ENCODE measurements at regions not wholly inside any gene's neighbourhood (a gene's known extent, or its start where the extent isn't known, plus 50 kb on each side); places are given as distances from the start of the nearest gene placed in this dataset.
A peak's percentile ranks its signal among the peaks of the same experiment; 100 is the strongest.
"Not testable (repeated sequence)": the region's sequence is repeated elsewhere in the genome, so short reads cannot be mapped to it uniquely, and the experiment has no call there.

DNA sequence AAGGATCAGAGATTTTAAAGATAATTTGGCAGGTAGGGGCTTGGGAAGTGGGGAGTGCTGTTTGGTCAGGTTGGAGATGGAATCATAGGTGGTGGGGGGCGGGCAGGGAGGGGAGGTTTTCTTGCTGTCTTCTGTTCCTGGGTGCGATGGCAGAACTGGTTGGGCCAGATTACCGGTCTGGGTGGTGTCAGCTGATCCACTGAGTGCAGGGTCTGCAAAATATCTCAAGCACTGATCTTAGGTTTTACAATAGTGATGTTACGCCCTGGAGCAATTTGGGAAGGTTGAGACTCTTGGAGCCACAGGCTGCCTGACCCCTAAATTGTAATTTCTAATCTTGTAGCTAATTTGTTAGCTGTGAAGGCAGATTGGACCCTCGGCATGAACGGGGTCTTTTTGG lies 78.0 kb upstream of the PARP8 start:
- not testable (repeated sequence) for DNase-seq (ENCODE audit: low read depth in 2 of 2)

DNA sequence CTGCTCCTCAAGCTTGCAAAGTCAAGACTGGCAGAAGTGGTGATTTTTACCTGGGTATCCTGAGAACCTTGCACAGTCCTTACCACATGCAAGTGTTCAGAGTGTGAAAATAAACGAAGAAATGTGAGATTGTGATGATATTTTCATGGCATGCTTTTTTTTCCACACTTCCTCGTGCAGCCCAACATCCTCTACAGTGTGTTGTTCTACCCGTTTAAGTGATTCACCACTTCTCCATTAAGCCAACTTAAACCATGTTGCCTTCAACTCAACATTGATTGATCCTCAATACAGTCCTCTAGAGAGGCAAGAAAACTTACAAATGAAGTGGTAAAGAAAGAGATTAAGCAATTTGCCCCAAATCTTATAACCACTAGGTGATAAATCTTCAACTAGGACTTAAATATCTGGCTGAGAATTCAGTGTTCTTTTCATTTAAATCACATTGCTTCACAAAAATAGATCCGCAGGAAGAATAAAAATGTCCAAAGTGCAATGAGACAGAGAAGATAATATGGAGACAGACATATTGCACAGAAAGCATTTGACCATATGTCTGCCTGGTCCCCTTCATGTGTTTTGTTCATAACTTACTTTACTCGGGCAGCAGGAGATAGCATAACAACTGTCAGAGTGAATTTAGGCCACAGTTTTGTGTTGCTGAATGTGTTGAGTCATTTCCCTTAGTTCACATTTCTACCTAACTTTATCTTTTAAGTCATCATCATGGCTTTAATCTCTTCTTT lies 75.8 kb upstream of the PARP8 start:
- DNase-seq (ENCODE audit: low read depth in 2 of 2), result not testable (repeated sequence)

DNA sequence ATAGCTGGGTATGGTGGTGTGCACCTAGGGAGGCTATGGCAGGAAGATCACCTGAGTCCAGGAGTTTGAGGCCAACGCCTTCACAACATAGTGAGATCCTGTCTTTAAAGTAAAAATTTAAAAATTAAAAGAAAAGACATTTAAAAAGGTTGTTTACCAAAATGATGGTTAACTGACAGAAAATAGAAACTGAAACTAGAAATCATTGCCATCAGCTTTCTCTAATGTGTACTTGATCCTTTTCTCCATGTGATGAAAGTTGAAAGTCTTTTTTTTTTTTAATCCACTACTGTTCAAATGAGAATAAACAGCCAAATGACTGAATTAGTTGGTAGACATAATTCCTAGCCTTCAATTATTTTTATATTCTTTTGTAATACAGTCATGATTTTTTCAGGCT lies 75.1 kb upstream of the PARP8 start:
- DNase-seq (ENCODE audit: low read depth in 2 of 2), result not testable (repeated sequence)

DNA sequence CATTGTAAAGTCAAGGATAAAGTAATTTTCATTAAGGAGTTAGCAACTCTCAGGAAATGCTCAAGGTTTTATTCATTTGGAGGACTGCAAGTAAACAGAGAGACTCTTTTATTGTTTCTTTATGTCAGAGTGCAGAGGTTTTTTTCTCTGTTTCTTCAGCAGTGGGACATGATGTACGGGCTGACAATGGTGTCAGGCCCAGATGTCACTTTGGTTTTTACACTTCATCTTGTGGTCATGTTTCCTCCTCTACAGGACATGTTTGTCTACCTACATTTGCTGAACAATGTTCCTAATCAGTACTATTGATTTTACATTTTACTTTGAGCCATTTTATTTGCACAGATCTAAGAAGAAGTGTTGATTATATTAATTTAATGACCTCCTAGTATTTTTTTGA lies 72.8 kb upstream of the PARP8 start:
- DNase-seq (ENCODE audit: low read depth in 2 of 2), result peak in 1 of 2 donors; percentile 6

DNA sequence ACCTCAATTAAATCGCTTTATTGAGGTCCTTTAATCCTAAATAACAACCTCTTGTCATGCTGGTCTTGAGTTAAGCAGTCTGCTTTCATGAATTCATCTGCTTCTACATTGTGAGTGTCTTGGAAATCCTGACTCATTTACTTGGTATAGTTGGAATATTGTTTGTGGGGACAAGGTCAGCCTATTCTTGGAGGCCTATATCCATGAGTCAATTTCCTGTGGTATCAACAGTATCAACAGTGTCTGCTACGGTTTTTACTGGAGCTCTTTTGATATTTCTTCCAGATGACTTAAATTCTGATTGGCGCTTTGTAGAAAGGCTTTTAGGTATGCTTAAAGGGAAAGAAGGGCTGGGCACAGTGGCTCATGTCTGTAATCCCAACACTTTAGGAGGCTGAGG lies 71.2 kb upstream of the PARP8 start:
- no peak for DNase-seq (ENCODE audit: low read depth in 2 of 2)

DNA sequence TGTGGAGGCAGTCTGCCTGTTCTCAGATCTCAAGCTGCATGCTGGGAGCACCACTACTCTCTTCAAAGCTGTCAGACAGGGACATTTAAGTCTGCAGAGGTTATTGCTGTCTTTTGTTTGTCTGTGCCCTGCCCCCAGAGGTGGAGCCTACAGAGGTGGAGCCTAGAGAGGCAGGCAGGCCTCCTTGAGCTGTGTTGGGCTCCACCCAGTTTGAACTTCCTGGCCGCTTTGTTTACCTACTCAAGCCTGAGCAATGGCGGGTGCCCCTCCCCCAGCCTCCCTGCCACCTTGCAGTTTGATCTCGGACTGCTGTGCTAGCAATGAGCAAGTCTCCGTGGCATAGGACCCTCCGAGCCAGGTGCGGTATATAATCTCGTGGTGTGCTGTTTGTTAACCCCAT lies 64.9 kb upstream of the PARP8 start:
- DNase-seq (ENCODE audit: low read depth in 2 of 2), result not testable (repeated sequence)

DNA sequence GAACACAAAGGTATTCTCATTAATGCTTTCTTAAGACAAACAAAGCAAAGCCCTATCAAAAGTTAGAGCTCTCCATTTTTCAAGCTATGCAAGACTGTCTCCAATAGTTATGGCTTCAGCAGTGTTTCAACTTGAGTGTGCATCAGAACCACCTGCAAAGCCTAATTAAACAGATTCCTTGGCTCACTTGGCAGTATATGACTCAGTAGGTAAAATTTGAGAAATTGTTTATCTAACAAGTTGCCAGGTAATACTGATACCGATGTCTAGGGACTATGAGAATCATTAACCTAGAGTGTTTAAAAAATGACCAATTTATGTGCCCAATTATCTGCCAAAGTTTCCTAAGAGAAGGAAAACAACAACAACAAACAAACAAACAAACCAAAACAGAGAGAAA lies 60.3 kb upstream of the PARP8 start:
- DNase-seq (ENCODE audit: low read depth in 2 of 2), result no peak

DNA sequence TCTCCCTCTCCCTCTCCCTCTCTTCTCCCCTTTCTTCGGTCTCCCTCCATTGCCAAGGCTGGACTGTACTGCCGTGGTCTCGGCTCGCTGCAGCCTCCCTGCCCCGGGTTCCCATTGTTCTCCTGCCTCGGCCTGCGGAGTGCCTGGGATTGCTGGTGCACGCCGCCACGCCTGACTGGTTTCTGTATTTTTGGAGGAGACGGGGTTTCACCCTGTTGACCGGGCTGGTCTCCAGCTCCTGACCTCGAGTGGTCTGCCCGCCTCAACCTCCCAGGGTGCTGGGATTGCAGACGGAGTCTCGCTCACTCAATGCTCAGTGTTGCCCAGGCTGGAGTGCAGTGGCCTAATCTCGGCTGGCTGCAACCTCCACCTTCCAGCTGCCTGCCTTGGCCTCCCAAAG lies 59.0 kb upstream of the PARP8 start:
- DNase-seq (ENCODE audit: low read depth in 2 of 2), result not testable (repeated sequence)

DNA sequence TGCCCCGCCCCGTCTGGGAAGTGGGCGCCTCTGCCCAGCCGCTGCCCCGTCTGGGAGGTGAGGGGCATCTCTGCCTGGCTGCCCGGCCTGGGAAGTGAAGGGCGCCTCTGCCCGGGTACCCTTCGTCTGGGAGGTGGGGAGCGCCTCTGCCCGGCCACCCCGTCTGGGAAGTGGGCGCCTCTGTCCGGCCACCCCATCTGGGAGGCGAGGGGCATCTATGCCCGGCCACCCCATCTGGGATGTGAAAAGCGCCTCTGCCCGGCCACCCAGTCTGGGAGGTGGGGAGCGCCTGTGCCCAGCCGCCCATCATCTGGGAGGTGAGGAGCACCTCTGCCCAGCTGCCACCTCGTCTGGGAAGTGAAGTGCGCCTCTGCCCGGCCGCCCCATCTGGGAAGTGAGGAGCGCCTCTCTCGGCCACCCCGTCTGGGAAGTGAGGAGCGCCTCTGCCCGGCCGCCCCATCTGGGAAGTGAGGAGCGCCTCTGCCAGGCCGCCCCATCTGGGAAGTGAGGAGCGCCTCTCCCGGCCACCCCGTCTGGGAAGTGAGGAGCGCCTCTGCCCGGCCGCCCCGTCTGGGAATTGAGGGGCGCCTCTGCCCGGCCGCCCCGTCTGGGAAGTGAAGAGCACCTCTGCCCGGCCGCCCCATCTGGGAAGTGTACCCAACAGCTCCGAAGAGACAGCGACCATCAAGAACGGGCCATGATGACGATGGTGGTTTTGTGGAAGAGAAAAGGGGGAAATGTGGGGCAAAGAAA lies 58.3 kb upstream of the PARP8 start:
- DNase-seq (ENCODE audit: low read depth in 2 of 2), result not testable (repeated sequence)

DNA sequence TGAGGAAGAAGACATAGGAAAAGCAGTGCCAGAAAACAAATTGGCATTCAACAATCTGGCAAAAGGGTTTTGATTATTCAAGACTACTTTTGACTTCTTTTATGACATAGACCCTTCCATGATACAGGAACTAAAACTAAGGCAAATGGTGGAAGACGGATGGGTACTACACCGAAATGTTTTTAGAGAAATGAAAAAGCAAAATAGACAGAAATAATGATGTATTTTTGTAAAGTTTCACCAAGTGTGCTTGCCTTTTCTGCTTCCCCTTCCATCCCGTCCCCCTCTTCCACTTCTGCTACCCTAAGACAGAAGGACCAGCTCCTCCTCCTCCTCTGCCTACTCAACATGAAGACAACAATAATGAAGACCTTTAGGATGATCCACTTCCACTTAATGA lies 53.4 kb upstream of the PARP8 start:
- not testable (repeated sequence) for DNase-seq (ENCODE audit: low read depth in 2 of 2)

Data from stimulated activated CD8-positive, alpha-beta memory T cell treated with anti-CD3 and anti-CD28 coated beads, Interleukin-2, amount 100 ng/mL, for 1 hour (primary cell).